ENCODE measurements at regions not wholly inside any gene's neighbourhood (a gene's known extent, or its start where the extent isn't known, plus 50 kb on each side); places are given as distances from the start of the nearest gene placed in this dataset.

- Histone ChIP-seq H3K36me3 (ENCODE audit: control insufficient read depth in 4 of 4, insufficient read depth in 4 of 4, low read length in 4 of 4) (no peaks in the 10 kb centered on the region), H3K27me3 (ENCODE audit: control insufficient read depth in 3 of 3, insufficient read depth in 3 of 3, low read length in 2 of 3) (no peaks in the 10 kb centered on the region), H3K27ac (ENCODE audit: low read depth in 1 of 2, low read length in 1 of 2) (no peak overlapping the region), H3K4me3 (no peak overlapping the region), H3K4me1 (ENCODE audit: control insufficient read depth in 5 of 5, insufficient read depth in 5 of 5, low read length in 5 of 5) (peaks cover 0 to 4% (median 0%) of the 10 kb centered on the region in 5 donors), H3K9me3 (ENCODE audit: control insufficient read depth in 4 of 4, insufficient read depth in 3 of 4, low read length in 3 of 4) (no peaks in the 10 kb centered on the region), H3K9ac (ENCODE audit: insufficient read depth in 1 of 2, low read length in 2 of 2) (no peak overlapping the region)
- ATAC-seq (ENCODE audit: insufficient read depth, low FRiP score) (no peak), DNase-seq (no peak)
- TF ChIP-seq CTCF (IDR thresholded peaks at IDR 0.05; ENCODE audit: control extremely low read depth, extremely low read depth): no peak
Measured at GRCh38 chr14:82604819-82605218, 1071.2 kb upstream of the SEL1L start.

- Histone ChIP-seq H3K36me3 (ENCODE audit: control insufficient read depth in 4 of 4, insufficient read depth in 4 of 4, low read length in 4 of 4) (no peaks in the 10 kb centered on the region), H3K27ac (ENCODE audit: low read depth in 1 of 2, low read length in 1 of 2) (no peak overlapping the region), H3K9ac (ENCODE audit: insufficient read depth in 1 of 2, low read length in 2 of 2) (no peak overlapping the region), H3K27me3 (ENCODE audit: control insufficient read depth in 3 of 3, insufficient read depth in 3 of 3, low read length in 2 of 3) (no peaks in the 10 kb centered on the region), H3K4me1 (ENCODE audit: control insufficient read depth in 5 of 5, insufficient read depth in 5 of 5, low read length in 5 of 5) (no peaks in the 10 kb centered on the region), H3K4me3 (no peak overlapping the region), H3K9me3 (ENCODE audit: control insufficient read depth in 4 of 4, insufficient read depth in 3 of 4, low read length in 3 of 4) (peaks cover 0 to 4% (median 1%) of the 10 kb centered on the region in 4 donors)
- no peak for TF ChIP-seq CTCF (IDR thresholded peaks at IDR 0.05; ENCODE audit: control extremely low read depth, extremely low read depth)
- DNase-seq (no peak), ATAC-seq (ENCODE audit: insufficient read depth, low FRiP score) (no peak)
- 84 to 85% methylated on average over 9 of the region's 9 CpGs for WGBS, 2 donors
Measured at GRCh38 chr14:82621881-82622450, 1088.3 kb upstream of the SEL1L start.

DNA sequence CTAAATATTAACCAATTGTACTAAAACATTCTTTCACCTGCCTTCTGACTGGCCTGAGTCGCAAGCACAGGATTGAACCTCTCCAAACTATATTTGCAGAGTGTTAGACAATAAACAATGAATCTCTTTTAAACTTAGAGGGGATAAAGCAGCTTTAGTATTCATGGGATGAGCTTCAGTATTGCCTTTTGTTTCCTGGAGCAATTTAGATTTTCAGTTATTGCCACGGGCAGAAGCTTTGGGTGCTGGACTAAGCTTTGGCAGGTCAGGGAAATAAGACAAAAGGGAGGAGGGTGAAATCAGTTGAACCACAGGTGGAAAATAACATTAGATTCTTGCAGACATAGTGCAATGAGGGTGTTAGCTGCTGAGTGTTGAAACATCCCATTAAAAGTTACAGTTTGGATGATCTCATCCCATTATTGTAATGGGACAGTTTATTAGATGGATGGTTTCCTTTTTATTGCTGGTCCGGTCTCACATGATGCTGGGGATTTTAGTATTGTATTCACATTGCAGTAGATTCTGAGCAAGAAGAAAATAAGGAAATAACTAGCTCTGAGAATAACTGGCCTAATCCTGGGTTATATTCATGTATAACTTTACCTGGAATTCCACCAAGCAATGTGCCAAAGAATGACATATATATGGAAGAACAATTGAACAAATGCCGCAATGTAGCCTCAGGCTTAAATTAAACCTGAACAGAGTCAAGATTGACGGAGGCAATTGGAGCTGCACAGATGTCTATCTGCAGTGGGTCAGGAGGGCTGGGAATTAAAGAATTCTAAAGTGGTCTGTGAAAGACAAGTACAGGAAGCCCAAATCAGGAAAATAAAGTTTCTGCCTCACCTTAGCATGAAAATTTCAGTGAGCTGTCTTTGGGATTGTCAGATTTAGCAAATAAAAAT lies 1092.8 kb upstream of the SEL1L start:
- peaks cover 0 to 4% (median 1%) of the 10 kb centered on the region in 4 donors for H3K9me3 ChIP-seq (ENCODE audit: control insufficient read depth in 4 of 4, insufficient read depth in 3 of 4, low read length in 3 of 4)
- TF ChIP-seq CTCF (IDR thresholded peaks at IDR 0.05; ENCODE audit: control extremely low read depth, extremely low read depth): no peak

More for the DNA sequence above, 1092.8 kb upstream of the SEL1L start:
- no peak for DNase-seq
- Histone ChIP-seq H3K36me3 (ENCODE audit: control insufficient read depth in 4 of 4, insufficient read depth in 4 of 4, low read length in 4 of 4) (no peaks in the 10 kb centered on the region), H3K27me3 (ENCODE audit: control insufficient read depth in 3 of 3, insufficient read depth in 3 of 3, low read length in 2 of 3) (no peaks in the 10 kb centered on the region), H3K4me1 (ENCODE audit: control insufficient read depth in 5 of 5, insufficient read depth in 5 of 5, low read length in 5 of 5) (no peaks in the 10 kb centered on the region), H3K4me3 (no peak overlapping the region), H3K27ac (ENCODE audit: low read depth in 1 of 2, low read length in 1 of 2) (no peak overlapping the region), H3K9ac (ENCODE audit: insufficient read depth in 1 of 2, low read length in 2 of 2) (no peak overlapping the region)
- WGBS, 2 donors: 74% methylated on average over 5 of the region's 5 CpGs
- ATAC-seq (ENCODE audit: insufficient read depth, low FRiP score): no peak
